ENCODE measurements at regions not wholly inside any gene's neighbourhood (a gene's known extent, or its start where the extent isn't known, plus 50 kb on each side); places are given as distances from the start of the nearest gene placed in this dataset.
"Not testable (repeated sequence)": the region's sequence is repeated elsewhere in the genome, so short reads cannot be mapped to it uniquely, and the experiment has no call there.

- Histone ChIP-seq H3K36me3 (no peaks in the 10 kb centered on the region), H3K27ac (no peak overlapping the region), H3K27me3 (no peaks in the 10 kb centered on the region), H3K9me3 (peaks cover 0 to 5% (median 2%) of the 10 kb centered on the region in 4 donors), H3K4me3 (no peak overlapping the region), H3K4me1 (no peaks in the 10 kb centered on the region)
- WGBS, 2 donors = 31 to 56% methylated on average over 1 of the region's 1 CpG
- no peak for DNase-seq (ENCODE audit: low spot score in 2 of 2)
- TF ChIP-seq EP300 (IDR thresholded peaks at IDR 0.05) = no peak
- TF ChIP-seq POLR2A (IDR thresholded peaks at IDR 0.05) = no peak
- TF ChIP-seq, protein P1, sequence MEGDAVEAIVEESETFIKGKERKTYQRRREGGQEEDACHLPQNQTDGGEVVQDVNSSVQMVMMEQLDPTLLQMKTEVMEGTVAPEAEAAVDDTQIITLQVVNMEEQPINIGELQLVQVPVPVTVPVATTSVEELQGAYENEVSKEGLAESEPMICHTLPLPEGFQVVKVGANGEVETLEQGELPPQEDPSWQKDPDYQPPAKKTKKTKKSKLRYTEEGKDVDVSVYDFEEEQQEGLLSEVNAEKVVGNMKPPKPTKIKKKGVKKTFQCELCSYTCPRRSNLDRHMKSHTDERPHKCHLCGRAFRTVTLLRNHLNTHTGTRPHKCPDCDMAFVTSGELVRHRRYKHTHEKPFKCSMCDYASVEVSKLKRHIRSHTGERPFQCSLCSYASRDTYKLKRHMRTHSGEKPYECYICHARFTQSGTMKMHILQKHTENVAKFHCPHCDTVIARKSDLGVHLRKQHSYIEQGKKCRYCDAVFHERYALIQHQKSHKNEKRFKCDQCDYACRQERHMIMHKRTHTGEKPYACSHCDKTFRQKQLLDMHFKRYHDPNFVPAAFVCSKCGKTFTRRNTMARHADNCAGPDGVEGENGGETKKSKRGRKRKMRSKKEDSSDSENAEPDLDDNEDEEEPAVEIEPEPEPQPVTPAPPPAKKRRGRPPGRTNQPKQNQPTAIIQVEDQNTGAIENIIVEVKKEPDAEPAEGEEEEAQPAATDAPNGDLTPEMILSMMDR (IDR thresholded peaks at IDR 0.05) = no peak
Measured at GRCh38 chr1:74937176-74937575, 197.0 kb upstream of the LHX8 start.

- Histone ChIP-seq H3K27ac (no peak overlapping the region), H3K4me3 (no peak overlapping the region), H3K4me1 (no peaks in the 10 kb centered on the region), H3K9me3 (peaks cover 0 to 8% (median 3%) of the 10 kb centered on the region in 4 donors), H3K36me3 (no peaks in the 10 kb centered on the region), H3K27me3 (no peaks in the 10 kb centered on the region)
- TF ChIP-seq POLR2A (IDR thresholded peaks at IDR 0.05) = no peak
- no peak for TF ChIP-seq EP300 (IDR thresholded peaks at IDR 0.05)
- TF ChIP-seq, protein P1 (IDR thresholded peaks at IDR 0.05) = no peak
- WGBS, 2 donors = 18 to 35% methylated on average over 1 of the region's 1 CpG
- DNase-seq (ENCODE audit: low spot score in 2 of 2) = no peak
Measured at GRCh38 chr1:74943046-74943445, 191.1 kb upstream of the LHX8 start.

DNA sequence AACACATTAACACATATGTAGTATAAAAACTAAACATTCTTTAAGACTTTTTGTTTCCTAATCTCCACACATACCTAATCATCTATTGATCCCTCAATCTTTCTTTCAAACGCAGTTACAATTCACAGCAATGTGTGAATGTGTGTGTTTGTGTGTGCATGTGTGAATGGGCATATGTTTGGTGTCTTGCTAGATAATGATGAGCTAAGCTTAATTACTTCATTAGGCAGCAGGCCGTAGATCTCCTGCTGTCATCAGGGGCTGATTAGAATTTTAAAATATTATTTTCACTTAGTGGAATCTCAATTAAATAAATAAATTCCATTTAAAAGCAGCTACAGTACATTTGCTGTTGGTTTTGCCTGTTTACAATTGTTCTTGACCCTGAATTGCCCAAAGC, 187.8 kb upstream of the LHX8 start:
- TF ChIP-seq EP300 (IDR thresholded peaks at IDR 0.05) = no peak
- no peak for TF ChIP-seq POLR2A (IDR thresholded peaks at IDR 0.05)
- TF ChIP-seq, protein P1 (IDR thresholded peaks at IDR 0.05) = no peak
- no peak for DNase-seq (ENCODE audit: low spot score in 2 of 2)
- 80 to 83% methylated on average over 2 of the region's 2 CpGs for WGBS, 2 donors
- H3K36me3 ChIP-seq = no peaks in the 10 kb centered on the region
- no peaks in the 10 kb centered on the region for H3K4me1 ChIP-seq
- H3K9me3 ChIP-seq = peaks cover 0 to 8% (median 3%) of the 10 kb centered on the region in 4 donors
- no peaks in the 10 kb centered on the region for H3K27me3 ChIP-seq
- no peak overlapping the region for H3K4me3 ChIP-seq
- no peak overlapping the region for H3K27ac ChIP-seq

DNA sequence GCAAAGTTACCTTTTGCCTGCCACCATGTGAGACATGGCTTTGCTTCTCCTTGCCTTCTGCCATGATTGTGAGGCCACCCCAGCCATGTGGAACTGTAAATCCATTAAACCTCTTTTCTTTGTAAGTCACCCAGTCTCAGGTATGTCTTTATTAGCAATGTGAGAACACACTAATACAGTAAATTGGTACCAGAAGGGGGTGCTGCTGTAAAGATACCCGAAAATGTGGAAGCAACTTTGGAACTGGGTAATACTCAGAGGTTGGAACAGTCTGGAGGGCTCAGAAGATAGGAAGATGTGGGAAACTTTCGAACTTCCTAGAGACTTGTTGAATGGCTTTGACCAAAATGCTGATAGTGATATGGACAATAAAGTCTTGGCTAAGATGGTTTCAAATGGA, 184.8 kb upstream of the LHX8 start:
- not testable (repeated sequence) for H3K4me3 ChIP-seq; H3K27me3 ChIP-seq; DNase-seq (ENCODE audit: low spot score in 2 of 2); H3K27ac ChIP-seq; H3K36me3 ChIP-seq; H3K9me3 ChIP-seq; H3K4me1 ChIP-seq
- WGBS, 2 donors = 56 to 74% methylated on average over 2 of the region's 2 CpGs

- not testable (repeated sequence) for H3K9me3 ChIP-seq; H3K36me3 ChIP-seq; H3K4me3 ChIP-seq; H3K4me1 ChIP-seq; H3K27me3 ChIP-seq; DNase-seq (ENCODE audit: low spot score in 2 of 2); H3K27ac ChIP-seq
- 93 to 98% methylated on average over 18 to 23 of the region's 23 CpGs for WGBS, 2 donors
Measured at GRCh38 chr1:74951981-74952380, 182.2 kb upstream of the LHX8 start.

DNA sequence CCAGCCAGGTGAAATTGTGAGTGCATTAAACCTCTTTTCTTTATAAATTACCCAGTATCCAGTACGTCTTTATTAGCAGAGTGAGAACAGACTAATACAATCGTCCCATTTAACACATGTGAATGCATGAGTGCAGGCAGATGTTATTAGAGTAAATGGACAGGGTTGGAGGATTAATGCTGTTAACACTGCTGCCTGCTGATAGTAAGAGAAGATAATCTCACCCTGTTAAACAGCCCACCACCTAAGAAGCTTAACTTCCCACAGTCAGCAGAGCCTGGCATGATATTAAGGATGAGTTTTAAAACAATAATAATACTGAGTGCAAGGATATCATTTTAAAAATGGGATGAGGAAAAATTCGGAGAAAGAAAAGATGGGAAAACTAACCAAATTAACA, 181.4 kb upstream of the LHX8 start:
- TF ChIP-seq POLR2A (IDR thresholded peaks at IDR 0.05) (no peak), EP300 (IDR thresholded peaks at IDR 0.05) (no peak)
- H3K27me3 ChIP-seq = no peaks in the 10 kb centered on the region
- no peaks in the 10 kb centered on the region for H3K4me1 ChIP-seq
- no peak for DNase-seq (ENCODE audit: low spot score in 2 of 2)
- H3K4me3 ChIP-seq = no peak overlapping the region
- WGBS, 2 donors = 63 to 70% methylated on average over 3 of the region's 3 CpGs
- no peaks in the 10 kb centered on the region for H3K36me3 ChIP-seq
- no peaks in the 10 kb centered on the region for H3K9me3 ChIP-seq
- no peak overlapping the region for H3K27ac ChIP-seq

DNA sequence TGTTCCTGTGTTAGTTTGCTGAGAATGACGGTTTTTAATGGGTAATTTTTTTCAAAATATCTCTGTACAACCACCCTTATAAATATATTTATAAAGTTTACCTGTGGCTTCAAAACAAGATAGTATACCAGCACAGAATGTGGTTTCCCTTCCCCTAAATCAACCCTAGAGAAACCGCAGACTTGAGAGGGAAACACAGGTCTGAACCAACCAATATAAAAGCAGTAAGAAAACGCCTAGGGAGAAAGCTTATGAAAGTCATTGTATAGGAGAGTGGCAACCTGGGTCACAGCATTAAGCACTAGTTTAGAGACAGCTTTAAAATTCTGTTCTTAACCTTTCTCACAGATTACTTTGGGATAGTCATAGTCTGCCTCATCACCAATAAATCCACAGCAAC, 180.6 kb upstream of the LHX8 start:
- no peaks in the 10 kb centered on the region for H3K36me3 ChIP-seq
- no peaks in the 10 kb centered on the region for H3K4me1 ChIP-seq
- H3K27ac ChIP-seq = no peak overlapping the region
- TF ChIP-seq EP300 (IDR thresholded peaks at IDR 0.05) = no peak
- no peak for TF ChIP-seq POLR2A (IDR thresholded peaks at IDR 0.05)
- TF ChIP-seq, protein P1 (IDR thresholded peaks at IDR 0.05) = no peak
- H3K4me3 ChIP-seq = no peak overlapping the region
- no peaks in the 10 kb centered on the region for H3K27me3 ChIP-seq
- no peaks in the 10 kb centered on the region for H3K9me3 ChIP-seq
- no peak for DNase-seq (ENCODE audit: low spot score in 2 of 2)
- 62 to 72% methylated on average over 3 of the region's 3 CpGs for WGBS, 2 donors
